ENCODE measurements at regions not wholly inside any gene's neighbourhood (a gene's known extent, or its start where the extent isn't known, plus 50 kb on each side); places are given as distances from the start of the nearest gene placed in this dataset.

DNA sequence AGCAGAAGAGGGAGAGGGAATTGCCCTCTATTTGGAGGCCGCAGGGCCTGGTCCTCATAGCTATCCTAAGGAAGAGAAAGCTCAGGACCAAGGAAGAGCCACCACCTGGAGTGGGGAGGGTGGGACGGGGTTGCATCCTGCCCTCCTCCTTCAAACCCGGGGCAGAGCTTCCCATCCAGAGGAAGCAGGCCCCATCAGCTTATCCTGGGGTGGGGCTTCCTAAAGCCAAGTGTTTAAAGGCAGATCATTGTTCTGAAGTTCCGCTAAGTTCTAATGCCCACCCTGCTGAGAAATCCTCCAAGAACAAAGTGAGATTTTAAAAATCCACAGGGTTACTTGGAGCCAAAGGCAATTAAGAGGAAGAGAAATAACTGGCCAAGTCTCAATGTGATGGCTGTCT is 210.3 kb downstream of the C9orf152 start:
- TF ChIP-seq, protein P1, sequence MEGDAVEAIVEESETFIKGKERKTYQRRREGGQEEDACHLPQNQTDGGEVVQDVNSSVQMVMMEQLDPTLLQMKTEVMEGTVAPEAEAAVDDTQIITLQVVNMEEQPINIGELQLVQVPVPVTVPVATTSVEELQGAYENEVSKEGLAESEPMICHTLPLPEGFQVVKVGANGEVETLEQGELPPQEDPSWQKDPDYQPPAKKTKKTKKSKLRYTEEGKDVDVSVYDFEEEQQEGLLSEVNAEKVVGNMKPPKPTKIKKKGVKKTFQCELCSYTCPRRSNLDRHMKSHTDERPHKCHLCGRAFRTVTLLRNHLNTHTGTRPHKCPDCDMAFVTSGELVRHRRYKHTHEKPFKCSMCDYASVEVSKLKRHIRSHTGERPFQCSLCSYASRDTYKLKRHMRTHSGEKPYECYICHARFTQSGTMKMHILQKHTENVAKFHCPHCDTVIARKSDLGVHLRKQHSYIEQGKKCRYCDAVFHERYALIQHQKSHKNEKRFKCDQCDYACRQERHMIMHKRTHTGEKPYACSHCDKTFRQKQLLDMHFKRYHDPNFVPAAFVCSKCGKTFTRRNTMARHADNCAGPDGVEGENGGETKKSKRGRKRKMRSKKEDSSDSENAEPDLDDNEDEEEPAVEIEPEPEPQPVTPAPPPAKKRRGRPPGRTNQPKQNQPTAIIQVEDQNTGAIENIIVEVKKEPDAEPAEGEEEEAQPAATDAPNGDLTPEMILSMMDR (IDR thresholded peaks at IDR 0.05) = no peak
- no peak for TF ChIP-seq POLR2A (IDR thresholded peaks at IDR 0.05)
